GM20000 (cell line): ENCODE measurements at regions not wholly inside any gene's neighbourhood (a gene's known extent, or its start where the extent isn't known, plus 50 kb on each side); places are given as distances from the start of the nearest gene placed in this dataset.

Experiments used
- DNase-seq: peaks from one replicate; pipeline ENCODE4 v3.0.0; 2012; ENCODE audit warnings: low spot score
- TF ChIP-seq, protein P1 (sequence below): IDR thresholded peaks from 2 replicates; pipeline ENCODE4 v1.5.1; 2012; ENCODE audit warnings: mild to moderate bottlenecking, control low read depth; ENCODE audit errors: extremely low read depth, missing control alignments

DNA sequence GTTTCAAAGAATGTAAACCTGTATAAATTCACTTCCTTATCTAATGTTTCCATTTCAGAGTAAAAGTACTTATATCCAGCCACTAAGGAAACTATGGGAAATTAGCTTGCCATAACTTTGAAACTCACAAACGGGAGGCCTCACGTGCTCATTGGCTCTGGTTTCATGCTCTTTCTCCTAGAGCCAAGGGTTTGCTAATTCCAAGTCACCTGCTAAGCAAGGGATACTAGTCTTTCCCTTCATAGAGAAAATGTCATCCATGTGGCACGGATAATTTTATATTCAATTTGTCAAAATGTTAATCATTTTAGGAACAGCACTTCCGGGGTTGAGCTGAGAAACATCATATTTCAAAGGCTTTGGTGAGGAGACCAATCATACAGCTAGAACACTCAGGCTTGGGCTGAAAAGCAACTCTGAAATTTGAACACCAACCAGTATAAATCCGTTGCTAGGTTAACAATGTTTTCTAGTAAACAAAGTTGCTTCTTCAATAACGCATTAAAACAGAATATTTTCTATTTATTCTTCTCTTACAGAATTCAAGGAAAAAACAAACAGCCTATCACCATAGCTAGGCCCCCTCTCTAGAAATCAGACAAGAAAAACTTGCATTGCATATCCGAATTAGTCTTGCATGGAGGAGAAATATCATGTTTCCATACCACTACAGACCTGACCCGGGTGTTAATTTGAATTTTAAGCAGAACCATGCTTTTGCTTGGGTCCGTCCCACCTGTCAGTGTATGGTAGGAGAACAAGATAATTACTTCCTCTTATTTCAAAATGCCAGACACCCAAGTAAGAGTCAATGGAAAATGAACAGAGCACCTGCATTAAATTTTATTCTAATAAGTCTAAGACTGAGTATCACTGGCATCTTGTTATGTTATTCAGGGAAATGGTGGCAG is 196.1 kb upstream of the ESRRG start:
- TF ChIP-seq, protein P1, sequence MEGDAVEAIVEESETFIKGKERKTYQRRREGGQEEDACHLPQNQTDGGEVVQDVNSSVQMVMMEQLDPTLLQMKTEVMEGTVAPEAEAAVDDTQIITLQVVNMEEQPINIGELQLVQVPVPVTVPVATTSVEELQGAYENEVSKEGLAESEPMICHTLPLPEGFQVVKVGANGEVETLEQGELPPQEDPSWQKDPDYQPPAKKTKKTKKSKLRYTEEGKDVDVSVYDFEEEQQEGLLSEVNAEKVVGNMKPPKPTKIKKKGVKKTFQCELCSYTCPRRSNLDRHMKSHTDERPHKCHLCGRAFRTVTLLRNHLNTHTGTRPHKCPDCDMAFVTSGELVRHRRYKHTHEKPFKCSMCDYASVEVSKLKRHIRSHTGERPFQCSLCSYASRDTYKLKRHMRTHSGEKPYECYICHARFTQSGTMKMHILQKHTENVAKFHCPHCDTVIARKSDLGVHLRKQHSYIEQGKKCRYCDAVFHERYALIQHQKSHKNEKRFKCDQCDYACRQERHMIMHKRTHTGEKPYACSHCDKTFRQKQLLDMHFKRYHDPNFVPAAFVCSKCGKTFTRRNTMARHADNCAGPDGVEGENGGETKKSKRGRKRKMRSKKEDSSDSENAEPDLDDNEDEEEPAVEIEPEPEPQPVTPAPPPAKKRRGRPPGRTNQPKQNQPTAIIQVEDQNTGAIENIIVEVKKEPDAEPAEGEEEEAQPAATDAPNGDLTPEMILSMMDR = no peak
- DNase-seq = no peak

DNA sequence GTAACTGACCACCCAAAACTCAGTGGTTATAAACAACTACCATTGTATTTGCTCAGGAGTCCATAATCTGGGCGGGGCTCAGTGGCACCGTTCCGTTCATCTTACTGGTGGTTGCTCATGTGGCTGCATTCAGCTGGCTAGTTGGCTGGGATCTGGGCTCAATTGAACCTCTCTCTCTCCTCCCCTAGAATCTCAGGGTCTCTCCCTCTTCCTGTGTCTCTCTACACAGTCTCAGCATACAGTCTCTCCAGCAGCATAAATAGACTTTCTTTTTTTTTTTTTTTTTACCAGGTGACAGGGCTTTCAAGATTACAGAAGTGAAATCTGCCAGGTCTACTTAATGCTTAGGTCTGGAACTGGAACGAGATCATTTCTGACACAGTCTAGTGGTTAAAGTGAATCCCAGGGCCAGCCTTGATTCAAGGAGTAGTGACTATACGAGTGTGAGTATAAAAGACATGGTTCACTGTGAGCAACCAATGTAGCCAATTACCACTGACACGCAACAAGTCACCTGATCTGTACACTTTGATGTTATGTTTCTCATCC is 193.7 kb upstream of the ESRRG start:
- DNase-seq = no peak
- TF ChIP-seq, protein P1 = no peak

DNA sequence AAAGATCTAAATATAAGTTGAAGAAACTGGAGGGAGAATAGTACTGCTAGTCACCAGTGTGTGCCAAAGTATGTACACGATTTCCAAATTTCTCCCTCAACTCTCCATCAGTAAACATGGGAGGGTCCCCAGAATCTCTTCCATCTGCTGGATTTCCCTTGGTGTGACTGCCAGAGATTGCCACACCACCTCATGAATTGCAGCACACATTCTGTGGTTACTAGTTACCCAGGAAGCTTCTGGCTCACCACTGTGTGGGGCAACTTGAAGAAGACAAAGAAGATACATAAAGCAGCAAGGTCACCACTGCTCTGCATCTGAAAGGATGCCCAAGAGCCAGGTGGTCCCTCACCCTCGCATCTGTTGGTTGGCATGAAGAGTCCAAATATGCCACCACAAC is 191.7 kb upstream of the ESRRG start:
- no peak for DNase-seq
- TF ChIP-seq, protein P1 = no peak

DNA sequence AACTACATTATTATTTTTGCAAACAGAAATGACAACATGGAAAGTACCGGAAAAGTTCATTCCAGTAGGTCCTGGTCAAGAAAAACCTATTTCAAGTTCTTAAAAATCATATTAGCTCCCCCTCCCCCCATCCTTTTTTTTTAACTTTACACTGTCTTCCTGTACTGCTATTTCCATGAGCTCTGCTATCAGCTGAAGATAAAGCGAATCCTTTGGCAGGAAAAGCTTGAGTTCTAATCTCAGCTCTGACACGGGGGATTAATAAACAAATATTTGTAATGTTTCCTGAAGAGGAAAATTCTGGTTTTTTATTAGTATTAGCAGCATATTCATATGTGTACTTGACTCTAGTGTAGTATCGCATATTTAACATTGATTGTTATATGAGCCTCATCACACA is 190.7 kb upstream of the ESRRG start:
- TF ChIP-seq, protein P1 = no peak
- no peak for DNase-seq

DNA sequence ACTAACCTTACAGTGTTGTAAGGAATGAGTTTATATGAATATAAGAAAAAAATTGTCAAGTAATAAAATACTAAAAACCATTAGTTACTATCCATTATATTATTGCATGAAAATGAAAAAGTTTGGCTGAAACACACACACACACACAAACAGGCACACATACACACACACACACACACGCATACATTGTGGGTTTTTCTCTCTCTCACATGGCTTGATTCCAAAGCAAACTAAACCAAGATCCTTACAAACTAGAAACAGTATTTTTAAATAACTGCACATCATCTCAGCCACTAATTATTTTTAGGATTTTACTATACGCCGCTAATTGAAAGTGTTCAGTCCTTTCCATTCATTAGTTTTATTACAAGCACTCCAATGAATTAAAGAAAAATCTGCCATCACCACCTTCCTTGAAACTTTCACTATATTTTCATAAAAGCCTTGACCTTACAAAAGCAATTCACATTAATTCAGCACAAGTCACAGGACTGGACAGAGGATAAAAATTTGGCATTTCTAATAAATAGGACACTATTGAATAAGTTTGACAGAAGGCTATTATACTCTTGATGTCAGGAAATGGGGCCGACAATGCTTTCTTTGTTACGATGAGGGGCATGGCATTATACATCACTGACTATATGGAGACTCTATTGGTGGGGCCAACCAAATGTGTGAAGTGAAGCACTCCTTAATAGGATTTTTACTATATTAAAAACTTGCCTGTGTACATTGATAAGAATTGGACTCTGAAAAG is 187.0 kb upstream of the ESRRG start:
- no peak for DNase-seq
- TF ChIP-seq, protein P1 = no peak

DNA sequence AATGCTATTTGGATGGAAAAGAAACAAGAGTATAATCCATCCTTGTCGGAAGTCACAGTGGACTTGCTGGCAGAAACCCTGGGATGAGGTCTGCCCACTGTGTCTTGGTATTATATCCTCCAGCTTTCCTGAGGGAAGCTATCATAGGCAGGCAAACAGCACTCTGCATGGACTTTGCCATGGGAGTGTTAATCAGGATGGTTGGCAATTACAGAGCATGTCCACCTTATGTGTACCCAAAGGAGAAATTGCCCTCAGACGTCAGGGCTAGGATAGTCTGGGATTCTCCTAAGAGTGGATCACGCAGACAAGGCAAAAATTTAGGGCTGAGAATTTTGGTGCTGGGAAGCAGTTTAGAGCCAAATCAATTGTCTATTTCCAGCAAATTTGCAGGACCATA is 184.9 kb upstream of the ESRRG start:
- TF ChIP-seq, protein P1 = no peak
- DNase-seq = no peak

DNA sequence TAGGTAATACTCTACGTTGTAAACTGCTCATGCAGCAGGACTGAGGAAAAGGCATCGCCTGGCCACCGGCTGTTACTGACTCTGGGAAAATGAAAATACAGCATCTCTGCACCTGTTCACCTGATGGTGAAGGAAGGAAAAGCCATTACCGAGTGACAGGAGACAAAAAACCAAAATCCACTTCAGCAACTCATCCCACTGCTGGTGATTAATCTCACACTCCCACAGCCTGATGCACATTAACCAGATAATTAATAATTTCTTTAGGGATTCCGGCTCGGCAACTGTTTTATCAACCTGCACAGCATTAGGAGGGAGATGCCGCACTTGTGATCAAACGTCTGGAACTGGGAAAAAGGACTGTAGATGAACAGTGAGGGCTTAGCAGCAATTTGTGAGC is 183.9 kb upstream of the ESRRG start:
- DNase-seq = no peak

More for the DNA sequence above, 183.9 kb upstream of the ESRRG start:
- TF ChIP-seq, protein P1 = no peak
